ENCODE measurements at regions not wholly inside any gene's neighbourhood (a gene's known extent, or its start where the extent isn't known, plus 50 kb on each side); places are given as distances from the start of the nearest gene placed in this dataset.

GRCh38 chr18:54052732-54053429 is 171.6 kb downstream of the MBD2 start:
- Mint-ChIP-seq H3K36me3 (ENCODE audit: low read depth) (no peaks in the 10 kb centered on the region), H3K27me3 (peaks cover under 1% of the 10 kb centered on the region), H3K27ac (no peak overlapping the region), H3K9me3 (no peaks in the 10 kb centered on the region), H3K4me1 (no peaks in the 10 kb centered on the region), H3K4me3 (no peak overlapping the region)
- CTCF ChIA-PET, result no interaction called here
- no peak for DNase-seq
- POLR2A ChIA-PET, result no interaction called here

GRCh38 chr18:54052259-54052658 is 172.2 kb downstream of the MBD2 start:
- POLR2A ChIA-PET, result no interaction called here
- Mint-ChIP-seq H3K9me3 (no peaks in the 10 kb centered on the region), H3K4me3 (no peak overlapping the region), H3K27ac (no peak overlapping the region), H3K4me1 (no peaks in the 10 kb centered on the region), H3K36me3 (ENCODE audit: low read depth) (no peaks in the 10 kb centered on the region), H3K27me3 (no peaks in the 10 kb centered on the region)
- CTCF ChIA-PET, result no interaction called here
- no peak for DNase-seq

- no peaks in the 10 kb centered on the region for H3K4me1 Mint-ChIP-seq
- H3K9me3 Mint-ChIP-seq, result no peaks in the 10 kb centered on the region
- ChIA-PET CTCF (no interaction called here), POLR2A (no interaction called here)
- DNase-seq, result no peak
- no peak overlapping the region for H3K4me3 Mint-ChIP-seq
- no peaks in the 10 kb centered on the region for H3K36me3 Mint-ChIP-seq (ENCODE audit: low read depth)
- H3K27me3 Mint-ChIP-seq, result peaks cover 4% of the 10 kb centered on the region
- H3K27ac Mint-ChIP-seq, result no peak overlapping the region
Measured at GRCh38 chr18:54043484-54044251, 180.8 kb downstream of the MBD2 start.

GRCh38 chr18:54035927-54036326 is 188.5 kb downstream of the MBD2 start:
- no peak overlapping the region for H3K4me3 Mint-ChIP-seq
- no peaks in the 10 kb centered on the region for H3K9me3 Mint-ChIP-seq
- no peaks in the 10 kb centered on the region for H3K4me1 Mint-ChIP-seq
- DNase-seq, result no peak
- CTCF ChIA-PET, result no interaction called here
- H3K36me3 Mint-ChIP-seq (ENCODE audit: low read depth), result no peaks in the 10 kb centered on the region
- no peak overlapping the region for H3K27ac Mint-ChIP-seq
- H3K27me3 Mint-ChIP-seq, result peaks cover 6% of the 10 kb centered on the region
- POLR2A ChIA-PET, result no interaction called here

- DNase-seq, result no peak
- ChIA-PET CTCF (no interaction called here), POLR2A (no interaction called here)
- H3K9me3 Mint-ChIP-seq, result no peaks in the 10 kb centered on the region
- no peak overlapping the region for H3K27ac Mint-ChIP-seq
- no peaks in the 10 kb centered on the region for H3K4me1 Mint-ChIP-seq
- H3K4me3 Mint-ChIP-seq, result no peak overlapping the region
- peaks cover 6% of the 10 kb centered on the region for H3K27me3 Mint-ChIP-seq
- no peaks in the 10 kb centered on the region for H3K36me3 Mint-ChIP-seq (ENCODE audit: low read depth)
Measured at GRCh38 chr18:54033052-54033451, 191.4 kb downstream of the MBD2 start.

- peaks cover 6% of the 10 kb centered on the region for H3K27me3 Mint-ChIP-seq
- no peaks in the 10 kb centered on the region for H3K9me3 Mint-ChIP-seq
- H3K36me3 Mint-ChIP-seq (ENCODE audit: low read depth), result no peaks in the 10 kb centered on the region
- DNase-seq, result no peak
- H3K4me3 Mint-ChIP-seq, result no peak overlapping the region
- H3K4me1 Mint-ChIP-seq, result no peaks in the 10 kb centered on the region
- no peak overlapping the region for H3K27ac Mint-ChIP-seq
- ChIA-PET POLR2A (no interaction called here), CTCF (no interaction called here)
Measured at GRCh38 chr18:54032412-54032811, 192.1 kb downstream of the MBD2 start.

GRCh38 chr18:54031243-54031642 is 193.2 kb downstream of the MBD2 start:
- ChIA-PET CTCF (no interaction called here), POLR2A (no interaction called here)
- H3K27ac Mint-ChIP-seq, result no peak overlapping the region
- H3K4me1 Mint-ChIP-seq, result no peaks in the 10 kb centered on the region
- no peaks in the 10 kb centered on the region for H3K36me3 Mint-ChIP-seq (ENCODE audit: low read depth)
- peaks cover 6% of the 10 kb centered on the region for H3K27me3 Mint-ChIP-seq
- DNase-seq, result no peak
- no peaks in the 10 kb centered on the region for H3K9me3 Mint-ChIP-seq
- no peak overlapping the region for H3K4me3 Mint-ChIP-seq

- Mint-ChIP-seq H3K4me3 (no peak overlapping the region), H3K4me1 (no peaks in the 10 kb centered on the region), H3K9me3 (no peaks in the 10 kb centered on the region), H3K27ac (no peak overlapping the region), H3K27me3 (peaks cover 6% of the 10 kb centered on the region), H3K36me3 (ENCODE audit: low read depth) (no peaks in the 10 kb centered on the region)
- DNase-seq, result no peak
- ChIA-PET CTCF (no interaction called here), POLR2A (no interaction called here)
Measured at GRCh38 chr18:54030434-54030833, 194.0 kb downstream of the MBD2 start.

- DNase-seq, result no peak
- Mint-ChIP-seq H3K27ac (no peak overlapping the region), H3K27me3 (no peaks in the 10 kb centered on the region), H3K4me1 (peaks cover 6% of the 10 kb centered on the region), H3K4me3 (no peak overlapping the region), H3K9me3 (no peaks in the 10 kb centered on the region), H3K36me3 (ENCODE audit: low read depth) (no peaks in the 10 kb centered on the region)
- ChIA-PET CTCF (no interaction called here), POLR2A (no interaction called here)
Measured at GRCh38 chr18:54023471-54023870, 201.0 kb downstream of the MBD2 start.

- H3K36me3 Mint-ChIP-seq (ENCODE audit: low read depth), result no peaks in the 10 kb centered on the region
- ChIA-PET CTCF (no interaction called here), POLR2A (no interaction called here)
- H3K27ac Mint-ChIP-seq, result no peak overlapping the region
- H3K4me3 Mint-ChIP-seq, result no peak overlapping the region
- H3K4me1 Mint-ChIP-seq, result peaks cover 6% of the 10 kb centered on the region
- no peaks in the 10 kb centered on the region for H3K9me3 Mint-ChIP-seq
- DNase-seq, result no peak
- H3K27me3 Mint-ChIP-seq, result no peaks in the 10 kb centered on the region
Measured at GRCh38 chr18:54020966-54021365, 203.5 kb downstream of the MBD2 start.

GRCh38 chr18:54020156-54020745 is 204.2 kb downstream of the MBD2 start:
- no peaks in the 10 kb centered on the region for H3K9me3 Mint-ChIP-seq
- H3K4me3 Mint-ChIP-seq, result no peak overlapping the region
- CTCF ChIA-PET, result no interaction called here
- no peaks in the 10 kb centered on the region for H3K36me3 Mint-ChIP-seq (ENCODE audit: low read depth)
- no peak for DNase-seq
- POLR2A ChIA-PET, result no interaction called here
- peaks cover 1% of the 10 kb centered on the region for H3K27me3 Mint-ChIP-seq
- H3K27ac Mint-ChIP-seq, result no peak overlapping the region
- H3K4me1 Mint-ChIP-seq, result peaks cover 6% of the 10 kb centered on the region

- ChIA-PET POLR2A (no interaction called here), CTCF (no interaction called here)
- DNase-seq, result no peak
- H3K9me3 Mint-ChIP-seq, result no peaks in the 10 kb centered on the region
- peaks cover 6% of the 10 kb centered on the region for H3K4me1 Mint-ChIP-seq
- H3K36me3 Mint-ChIP-seq (ENCODE audit: low read depth), result no peaks in the 10 kb centered on the region
- H3K27me3 Mint-ChIP-seq, result peaks cover 1% of the 10 kb centered on the region
- no peak overlapping the region for H3K27ac Mint-ChIP-seq
- H3K4me3 Mint-ChIP-seq, result no peak overlapping the region
Measured at GRCh38 chr18:54019641-54020040, 204.8 kb downstream of the MBD2 start.

- ChIA-PET POLR2A (no interaction called here), CTCF (no interaction called here)
Measured at GRCh38 chr18:54013452-54013851, 211.0 kb downstream of the MBD2 start.

GRCh38 chr18:54004828-54005227 is 219.6 kb downstream of the MBD2 start:
- no peak for DNase-seq
- Mint-ChIP-seq H3K27me3 (no peaks in the 10 kb centered on the region), H3K4me1 (no peaks in the 10 kb centered on the region), H3K36me3 (ENCODE audit: low read depth) (no peaks in the 10 kb centered on the region), H3K4me3 (no peak overlapping the region), H3K27ac (no peak overlapping the region), H3K9me3 (no peaks in the 10 kb centered on the region)
- ChIA-PET CTCF (no interaction called here), POLR2A (no interaction called here)

More at GRCh38 chr18:54013452-54013851, 211.0 kb downstream of the MBD2 start:
- Mint-ChIP-seq H3K9me3 (no peaks in the 10 kb centered on the region), H3K4me3 (no peak overlapping the region), H3K36me3 (ENCODE audit: low read depth) (no peaks in the 10 kb centered on the region), H3K4me1 (no peaks in the 10 kb centered on the region), H3K27ac (no peak overlapping the region), H3K27me3 (peaks cover 5% of the 10 kb centered on the region)
- no peak for DNase-seq

Measured in activated CD4-positive, alpha-beta T cell treated with anti-CD3 and anti-CD28 coated beads, Interleukin-2, amount 10 ng/mL, durations not matched to agents 7 days and 5 days (primary cell).